Liver (tissue), 8 donors: ENCODE measurements at regions not wholly inside any gene's neighbourhood (a gene's known extent, or its start where the extent isn't known, plus 50 kb on each side); places are given as distances from the start of the nearest gene placed in this dataset.

Experiments
- DNase-seq: peaks from one replicate; pipeline ENCODE4 v3.0.0-alpha.2; 2017; ENCODE audit warnings: low spot score
- H3K27ac ChIP-seq, 2 donors: one replicate each; pipeline ENCODE4 v1.7.0; 2013; ENCODE audit warnings: inconsistent platforms in 2 of 2, low read length in 2 of 2, control low read depth in 1 of 2, low read depth in 1 of 2, mild to moderate bottlenecking in 1 of 2
- H3K27me3 ChIP-seq, 4 donors: one replicate each; pipeline versions ENCODE4 v1.6.1 to v1.7.0; 2013; ENCODE audit warnings: low read length in 3 of 4, inconsistent platforms in 1 of 4, mild to moderate bottlenecking in 1 of 4, moderate library complexity in 1 of 4; ENCODE audit not compliant: control insufficient read depth in 4 of 4, insufficient read depth in 4 of 4
- H3K36me3 ChIP-seq, 4 donors: one replicate each; pipeline versions ENCODE4 v1.6.1 to v1.7.0; 2013; ENCODE audit warnings: low read length in 3 of 4, mild to moderate bottlenecking in 3 of 4, low read depth in 1 of 4, moderate library complexity in 1 of 4; ENCODE audit not compliant: control insufficient read depth in 4 of 4, insufficient read depth in 3 of 4
- H3K4me1 ChIP-seq, 4 donors: one replicate each; pipeline versions ENCODE4 v1.6.1 to v1.7.0; 2013; ENCODE audit warnings: low read length in 3 of 4, mild to moderate bottlenecking in 3 of 4, moderate library complexity in 1 of 4; ENCODE audit not compliant: control insufficient read depth in 4 of 4, insufficient read depth in 4 of 4
- H3K4me3 ChIP-seq, 3 donors: one replicate each; pipeline versions ENCODE4 v1.6.1 to v1.7.0; 2013; ENCODE audit warnings: low read length in 3 of 3, control low read depth in 1 of 3, low read depth in 1 of 3, mild to moderate bottlenecking in 1 of 3
- H3K9ac ChIP-seq, 2 donors: one replicate each; pipeline ENCODE4 v1.7.0; 2013; ENCODE audit warnings: low read length in 2 of 2, mild to moderate bottlenecking in 2 of 2, moderate library complexity in 2 of 2, control low read depth in 1 of 2, low read depth in 1 of 2
- H3K9me3 ChIP-seq, 4 donors: one replicate each; pipeline versions ENCODE4 v1.6.1 to v1.7.0; 2013; ENCODE audit warnings: low read length in 3 of 4; ENCODE audit not compliant: control insufficient read depth in 4 of 4
- EGR1 ChIP-seq, 2 donors: IDR thresholded peaks; 2 replicates each; pipeline ENCODE4 v1.6.1; 2016 to 2018; ENCODE audit warnings: antibody characterized with exemption in 2 of 2, low read depth in 2 of 2
- FOXA1 ChIP-seq: IDR thresholded peaks from 2 replicates; pipeline ENCODE4 v1.6.1; 2016; ENCODE audit warnings: antibody characterized with exemption
- FOXA2 ChIP-seq: IDR thresholded peaks from 2 replicates; pipeline ENCODE4 v1.6.1; 2016; ENCODE audit warnings: antibody characterized with exemption
- GABPA ChIP-seq, 2 donors: IDR thresholded peaks in 1 of 2; conservative IDR thresholded peaks in 1 of 2; 2 replicates each; pipeline ENCODE4 v1.6.1; 2016; ENCODE audit warnings: antibody characterized with exemption in 2 of 2, mild to moderate bottlenecking in 1 of 2, moderate library complexity in 1 of 2
- HNF4A ChIP-seq, 2 donors: conservative IDR thresholded peaks; 2 replicates each; pipeline ENCODE4 v1.6.1; 2016; ENCODE audit warnings: antibody characterized with exemption in 2 of 2, mild to moderate bottlenecking in 2 of 2
- HNF4G ChIP-seq: IDR thresholded peaks from 2 replicates; pipeline ENCODE4 v1.6.1; 2016; ENCODE audit warnings: antibody characterized with exemption
- JUND ChIP-seq, 2 donors: IDR thresholded peaks; 2 replicates each; pipeline ENCODE4 v1.6.1; 2016; ENCODE audit warnings: antibody characterized with exemption in 2 of 2
- NR2F2 ChIP-seq: IDR thresholded peaks from 2 replicates; pipeline ENCODE4 v1.6.1; 2016; ENCODE audit warnings: antibody characterized with exemption
- RAD21 ChIP-seq, 2 donors: IDR thresholded peaks; 2 replicates each; pipeline ENCODE4 v1.6.1; 2016; ENCODE audit warnings: antibody characterized with exemption in 2 of 2, mild to moderate bottlenecking in 2 of 2
- RXRA ChIP-seq, 2 donors: IDR thresholded peaks; 2 replicates each; pipeline ENCODE4 v1.6.1; 2017 to 2018; ENCODE audit warnings: antibody characterized with exemption in 2 of 2, mild to moderate bottlenecking in 1 of 2
- SP1 ChIP-seq: IDR thresholded peaks from 2 replicates; pipeline ENCODE4 v1.6.1; 2018; ENCODE audit warnings: antibody characterized with exemption, mild to moderate bottlenecking
- TAF1 ChIP-seq: conservative IDR thresholded peaks from 2 replicates; pipeline ENCODE4 v1.6.1; 2016; ENCODE audit warnings: antibody characterized with exemption, mild to moderate bottlenecking
- YY1 ChIP-seq: IDR thresholded peaks from 2 replicates; pipeline ENCODE4 v1.6.1; 2016; ENCODE audit warnings: antibody characterized with exemption, mild to moderate bottlenecking
- WGBS: extraction: QIAGEN DNeasy Blood & Tissue Kit; methylation state at CpG from one replicate; pipeline ENCODE4 v1.1.7; 2013; 5-methylcytosine and 5-hydroxymethylcytosine counted together
- TF ChIP-seq, protein P1 (sequence below): IDR thresholded peaks from 2 replicates; pipeline ENCODE4 v1.6.1; 2016; ENCODE audit warnings: antibody characterized with exemption
- TF ChIP-seq, protein P2 (sequence below): fragments of 150-350 bp; IDR thresholded peaks from 2 replicates; pipeline ENCODE4 v1.5.1; 2017; ENCODE audit warnings: improper control_type of control experiment, low read depth, low read length; ENCODE audit not compliant: missing input control
- TF ChIP-seq, protein P3 (sequence below): IDR thresholded peaks from 2 replicates; pipeline ENCODE4 v1.6.1; 2016; ENCODE audit warnings: antibody characterized with exemption, mild to moderate bottlenecking
- TF ChIP-seq, protein P4 (sequence below): IDR thresholded peaks from 2 replicates; pipeline ENCODE4 v1.6.1; 2016; ENCODE audit warnings: antibody characterized with exemption
- TF ChIP-seq, protein P5 (sequence below): IDR thresholded peaks from 2 replicates; pipeline ENCODE4 v1.6.1; 2016; ENCODE audit warnings: antibody characterized with exemption
- donor health status: healthy.
- donor health status: healthy.
- donor health status: healthy.
- donor health status: healthy.
- donor health status: healthy.

DNA sequence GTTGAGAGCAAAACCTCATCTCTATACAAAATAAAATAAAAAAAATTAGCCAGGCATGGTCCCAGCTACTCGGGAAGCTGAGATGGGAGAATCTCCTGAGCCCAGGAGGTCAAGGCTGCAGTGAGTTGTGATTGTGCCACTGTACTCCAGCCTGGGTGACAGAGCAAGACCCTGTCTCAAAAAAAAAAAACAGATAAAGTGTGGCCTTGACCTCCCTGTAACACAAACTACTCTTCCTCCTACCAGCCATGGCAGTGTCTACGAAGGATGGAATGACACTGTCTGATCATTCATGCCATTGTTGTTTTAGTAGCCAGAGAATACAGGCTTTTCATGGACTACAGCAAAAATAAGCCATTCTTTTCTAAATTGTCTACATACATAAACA lies 117.1 kb upstream of the IQSEC1 start:
- no peak for DNase-seq
- 88% methylated on average over 2 of the region's 2 CpGs for WGBS
- peaks cover 0 to 8% (median 3%) of the 10 kb centered on the region in 4 donors for H3K4me1 ChIP-seq
- no peaks in the 10 kb centered on the region for H3K27me3 ChIP-seq
- no peak overlapping the region for H3K27ac ChIP-seq
- TF ChIP-seq RXRA (IDR thresholded peaks at IDR 0.05) (no peak), FOXA1 (no peak), FOXA2 (no peak), YY1 (no peak), HNF4G (no peak), JUND (IDR thresholded peaks at IDR 0.05) (no peak), SP1 (no peak), RAD21 (IDR thresholded peaks at IDR 0.05) (no peak), TAF1 (no peak), NR2F2 (no peak), GABPA (IDR thresholded peaks at IDR 0.05 in 1 of 2, conservative IDR thresholded peaks at IDR 0.05 in 1 of 2) (no peak), EGR1 (IDR thresholded peaks at IDR 0.05; ENCODE audit: low read depth in 2 of 2) (no peak), HNF4A (conservative IDR thresholded peaks at IDR 0.05) (no peak)
- TF ChIP-seq, protein P1, sequence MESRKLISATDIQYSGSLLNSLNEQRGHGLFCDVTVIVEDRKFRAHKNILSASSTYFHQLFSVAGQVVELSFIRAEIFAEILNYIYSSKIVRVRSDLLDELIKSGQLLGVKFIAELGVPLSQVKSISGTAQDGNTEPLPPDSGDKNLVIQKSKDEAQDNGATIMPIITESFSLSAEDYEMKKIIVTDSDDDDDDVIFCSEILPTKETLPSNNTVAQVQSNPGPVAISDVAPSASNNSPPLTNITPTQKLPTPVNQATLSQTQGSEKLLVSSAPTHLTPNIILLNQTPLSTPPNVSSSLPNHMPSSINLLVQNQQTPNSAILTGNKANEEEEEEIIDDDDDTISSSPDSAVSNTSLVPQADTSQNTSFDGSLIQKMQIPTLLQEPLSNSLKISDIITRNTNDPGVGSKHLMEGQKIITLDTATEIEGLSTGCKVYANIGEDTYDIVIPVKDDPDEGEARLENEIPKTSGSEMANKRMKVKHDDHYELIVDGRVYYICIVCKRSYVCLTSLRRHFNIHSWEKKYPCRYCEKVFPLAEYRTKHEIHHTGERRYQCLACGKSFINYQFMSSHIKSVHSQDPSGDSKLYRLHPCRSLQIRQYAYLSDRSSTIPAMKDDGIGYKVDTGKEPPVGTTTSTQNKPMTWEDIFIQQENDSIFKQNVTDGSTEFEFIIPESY: no peak
- TF ChIP-seq, protein P2, sequence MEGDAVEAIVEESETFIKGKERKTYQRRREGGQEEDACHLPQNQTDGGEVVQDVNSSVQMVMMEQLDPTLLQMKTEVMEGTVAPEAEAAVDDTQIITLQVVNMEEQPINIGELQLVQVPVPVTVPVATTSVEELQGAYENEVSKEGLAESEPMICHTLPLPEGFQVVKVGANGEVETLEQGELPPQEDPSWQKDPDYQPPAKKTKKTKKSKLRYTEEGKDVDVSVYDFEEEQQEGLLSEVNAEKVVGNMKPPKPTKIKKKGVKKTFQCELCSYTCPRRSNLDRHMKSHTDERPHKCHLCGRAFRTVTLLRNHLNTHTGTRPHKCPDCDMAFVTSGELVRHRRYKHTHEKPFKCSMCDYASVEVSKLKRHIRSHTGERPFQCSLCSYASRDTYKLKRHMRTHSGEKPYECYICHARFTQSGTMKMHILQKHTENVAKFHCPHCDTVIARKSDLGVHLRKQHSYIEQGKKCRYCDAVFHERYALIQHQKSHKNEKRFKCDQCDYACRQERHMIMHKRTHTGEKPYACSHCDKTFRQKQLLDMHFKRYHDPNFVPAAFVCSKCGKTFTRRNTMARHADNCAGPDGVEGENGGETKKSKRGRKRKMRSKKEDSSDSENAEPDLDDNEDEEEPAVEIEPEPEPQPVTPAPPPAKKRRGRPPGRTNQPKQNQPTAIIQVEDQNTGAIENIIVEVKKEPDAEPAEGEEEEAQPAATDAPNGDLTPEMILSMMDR: no peak
- TF ChIP-seq, protein P3, sequence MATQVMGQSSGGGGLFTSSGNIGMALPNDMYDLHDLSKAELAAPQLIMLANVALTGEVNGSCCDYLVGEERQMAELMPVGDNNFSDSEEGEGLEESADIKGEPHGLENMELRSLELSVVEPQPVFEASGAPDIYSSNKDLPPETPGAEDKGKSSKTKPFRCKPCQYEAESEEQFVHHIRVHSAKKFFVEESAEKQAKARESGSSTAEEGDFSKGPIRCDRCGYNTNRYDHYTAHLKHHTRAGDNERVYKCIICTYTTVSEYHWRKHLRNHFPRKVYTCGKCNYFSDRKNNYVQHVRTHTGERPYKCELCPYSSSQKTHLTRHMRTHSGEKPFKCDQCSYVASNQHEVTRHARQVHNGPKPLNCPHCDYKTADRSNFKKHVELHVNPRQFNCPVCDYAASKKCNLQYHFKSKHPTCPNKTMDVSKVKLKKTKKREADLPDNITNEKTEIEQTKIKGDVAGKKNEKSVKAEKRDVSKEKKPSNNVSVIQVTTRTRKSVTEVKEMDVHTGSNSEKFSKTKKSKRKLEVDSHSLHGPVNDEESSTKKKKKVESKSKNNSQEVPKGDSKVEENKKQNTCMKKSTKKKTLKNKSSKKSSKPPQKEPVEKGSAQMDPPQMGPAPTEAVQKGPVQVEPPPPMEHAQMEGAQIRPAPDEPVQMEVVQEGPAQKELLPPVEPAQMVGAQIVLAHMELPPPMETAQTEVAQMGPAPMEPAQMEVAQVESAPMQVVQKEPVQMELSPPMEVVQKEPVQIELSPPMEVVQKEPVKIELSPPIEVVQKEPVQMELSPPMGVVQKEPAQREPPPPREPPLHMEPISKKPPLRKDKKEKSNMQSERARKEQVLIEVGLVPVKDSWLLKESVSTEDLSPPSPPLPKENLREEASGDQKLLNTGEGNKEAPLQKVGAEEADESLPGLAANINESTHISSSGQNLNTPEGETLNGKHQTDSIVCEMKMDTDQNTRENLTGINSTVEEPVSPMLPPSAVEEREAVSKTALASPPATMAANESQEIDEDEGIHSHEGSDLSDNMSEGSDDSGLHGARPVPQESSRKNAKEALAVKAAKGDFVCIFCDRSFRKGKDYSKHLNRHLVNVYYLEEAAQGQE: no peak
- TF ChIP-seq, protein P4, sequence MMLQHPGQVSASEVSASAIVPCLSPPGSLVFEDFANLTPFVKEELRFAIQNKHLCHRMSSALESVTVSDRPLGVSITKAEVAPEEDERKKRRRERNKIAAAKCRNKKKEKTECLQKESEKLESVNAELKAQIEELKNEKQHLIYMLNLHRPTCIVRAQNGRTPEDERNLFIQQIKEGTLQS: no peak
- TF ChIP-seq, protein P5, sequence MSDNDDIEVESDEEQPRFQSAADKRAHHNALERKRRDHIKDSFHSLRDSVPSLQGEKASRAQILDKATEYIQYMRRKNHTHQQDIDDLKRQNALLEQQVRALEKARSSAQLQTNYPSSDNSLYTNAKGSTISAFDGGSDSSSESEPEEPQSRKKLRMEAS: no peak
- no peak overlapping the region for H3K4me3 ChIP-seq
- H3K36me3 ChIP-seq: no peaks in the 10 kb centered on the region
- H3K9me3 ChIP-seq: no peaks in the 10 kb centered on the region
- no peak overlapping the region for H3K9ac ChIP-seq
